ENCODE measurements at regions not wholly inside any gene's neighbourhood (a gene's known extent, or its start where the extent isn't known, plus 50 kb on each side); places are given as distances from the start of the nearest gene placed in this dataset.

GRCh38 chr6:91279740-91280493 is 693.0 kb upstream of the MAP3K7 start:
- TF ChIP-seq TAF1 (IDR thresholded peaks at IDR 0.05; ENCODE audit: low read depth, low read length) (no peak), POLR2AphosphoS5 (IDR thresholded peaks at IDR 0.05; ENCODE audit: low read depth, low read length) (no peak), POLR2A (IDR thresholded peaks at IDR 0.05; ENCODE audit: control extremely low read depth in 1 of 2, low read depth in 2 of 2, low read length in 2 of 2) (no peak)

Measured in H1 (cell line).